Activated CD4-positive, alpha-beta T cell treated with anti-CD3 and anti-CD28 coated beads, Interleukin-2, amount 10 ng/mL, durations not matched to agents 24 days and 14 days (primary cell): ENCODE measurements at regions not wholly inside any gene's neighbourhood (a gene's known extent, or its start where the extent isn't known, plus 50 kb on each side); places are given as distances from the start of the nearest gene placed in this dataset.
"Not testable (repeated sequence)": the region's sequence is repeated elsewhere in the genome, so short reads cannot be mapped to it uniquely, and the experiment has no call there.

Source experiments
- DNase-seq: peaks from one replicate; pipeline ENCODE4 v3.0.0; 2022
- H3K27ac Mint-ChIP-seq: one replicate; pipeline ENCODE4 v1.8.0; 2022; ENCODE audit warnings: mild to moderate bottlenecking, mixed read lengths
- H3K27me3 Mint-ChIP-seq: one replicate; pipeline ENCODE4 v1.8.0; 2022; ENCODE audit warnings: mixed read lengths
- H3K36me3 Mint-ChIP-seq: one replicate; pipeline ENCODE4 v1.8.0; 2022; ENCODE audit warnings: low read depth, mild to moderate bottlenecking, mixed read lengths
- H3K4me1 Mint-ChIP-seq: one replicate; pipeline ENCODE4 v1.8.0; 2021; ENCODE audit warnings: mixed read lengths
- H3K4me3 Mint-ChIP-seq: one replicate; pipeline ENCODE4 v1.8.0; 2022; ENCODE audit warnings: mild to moderate bottlenecking, moderate library complexity, mixed read lengths
- H3K9me3 Mint-ChIP-seq: one replicate; pipeline ENCODE4 v1.8.0; 2021; ENCODE audit warnings: mixed read lengths
- intact Hi-C: fragments of 100-400 bp; cut with micrococcal nuclease; formaldehyde crosslinking; loops from one replicate; pipeline ENCODE4 v1.15.1; 2023

GRCh38 chr7:24428676-24429075 lies 144.6 kb upstream of the PALS2 start:
- Mint-ChIP-seq H3K27ac (no peak overlapping the region), H3K4me3 (no peak overlapping the region), H3K4me1 (no peaks in the 10 kb centered on the region), H3K27me3 (peaks cover 5% of the 10 kb centered on the region), H3K9me3 (peaks cover 9% of the 10 kb centered on the region), H3K36me3 (no peaks in the 10 kb centered on the region)
- DNase-seq = no peak
- intact Hi-C loops = no loop called here

GRCh38 chr7:24432677-24433076 lies 140.6 kb upstream of the PALS2 start:
- no peak overlapping the region for H3K4me3 Mint-ChIP-seq
- no peak overlapping the region for H3K27ac Mint-ChIP-seq
- no peaks in the 10 kb centered on the region for H3K36me3 Mint-ChIP-seq
- no peaks in the 10 kb centered on the region for H3K9me3 Mint-ChIP-seq
- intact Hi-C loops = no loop called here
- no peaks in the 10 kb centered on the region for H3K27me3 Mint-ChIP-seq
- no peaks in the 10 kb centered on the region for H3K4me1 Mint-ChIP-seq
- no peak for DNase-seq

DNA sequence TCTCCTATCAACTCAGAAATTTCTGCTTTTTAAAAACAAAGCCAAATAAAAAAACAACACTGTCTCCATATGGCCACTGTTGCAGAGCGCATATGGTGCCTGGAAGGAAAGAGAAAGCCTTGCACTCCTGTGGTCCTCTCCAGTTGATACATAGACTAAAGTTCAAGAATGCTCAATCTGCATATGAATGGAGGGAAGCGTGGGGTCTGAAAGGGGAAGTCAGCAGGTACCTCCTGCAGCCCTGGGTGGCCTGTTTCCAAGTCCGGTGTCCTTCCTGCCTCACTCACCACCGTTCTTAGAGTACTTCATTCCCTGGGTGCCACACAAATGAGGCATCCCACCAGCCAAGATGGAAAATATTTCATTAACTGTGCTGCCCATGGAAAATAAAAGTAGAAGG lies 138.3 kb upstream of the PALS2 start:
- H3K27me3 Mint-ChIP-seq = no peaks in the 10 kb centered on the region
- H3K27ac Mint-ChIP-seq = no peak overlapping the region
- DNase-seq = no peak
- no peaks in the 10 kb centered on the region for H3K9me3 Mint-ChIP-seq
- H3K4me1 Mint-ChIP-seq = no peaks in the 10 kb centered on the region
- no peaks in the 10 kb centered on the region for H3K36me3 Mint-ChIP-seq
- intact Hi-C loops = no loop called here
- no peak overlapping the region for H3K4me3 Mint-ChIP-seq

GRCh38 chr7:24436131-24436920 lies 136.9 kb upstream of the PALS2 start:
- no peaks in the 10 kb centered on the region for H3K27me3 Mint-ChIP-seq
- intact Hi-C loops = no loop called here
- H3K4me1 Mint-ChIP-seq = peaks cover 3% of the 10 kb centered on the region
- H3K36me3 Mint-ChIP-seq = no peaks in the 10 kb centered on the region
- H3K27ac Mint-ChIP-seq = no peak overlapping the region
- no peaks in the 10 kb centered on the region for H3K9me3 Mint-ChIP-seq
- H3K4me3 Mint-ChIP-seq = no peak overlapping the region
- no peak for DNase-seq

DNA sequence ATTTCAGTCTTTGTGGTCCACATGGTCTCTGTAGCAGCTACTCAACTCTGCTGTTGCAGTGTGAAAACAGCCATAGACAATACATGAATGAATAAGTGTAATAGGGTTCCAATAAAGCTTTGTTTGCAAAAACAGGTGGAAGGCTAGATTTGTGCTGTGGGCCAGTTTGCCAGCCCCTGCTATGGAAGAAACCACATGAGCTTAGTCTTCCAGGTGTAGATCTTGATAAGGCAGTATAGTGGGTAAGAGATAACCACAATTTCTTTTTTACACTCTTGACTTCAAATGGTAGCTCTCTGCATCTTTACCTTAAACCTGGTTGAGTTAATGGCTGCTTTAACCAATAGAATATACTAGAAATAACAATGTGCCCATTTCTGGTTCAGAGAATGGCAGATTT lies 135.0 kb upstream of the PALS2 start:
- Mint-ChIP-seq H3K4me1 (peaks cover 10% of the 10 kb centered on the region), H3K27ac (no peak overlapping the region), H3K36me3 (no peaks in the 10 kb centered on the region), H3K27me3 (no peaks in the 10 kb centered on the region), H3K9me3 (no peaks in the 10 kb centered on the region), H3K4me3 (no peak overlapping the region)
- intact Hi-C loops = no loop called here
- DNase-seq = no peak

- H3K27me3 Mint-ChIP-seq, H3K4me1 Mint-ChIP-seq, intact Hi-C loops, H3K4me3 Mint-ChIP-seq, H3K36me3 Mint-ChIP-seq, H3K9me3 Mint-ChIP-seq, H3K27ac Mint-ChIP-seq, DNase-seq: not testable (repeated sequence)
These were observed 134.1 kb upstream of the PALS2 start for GRCh38 chr7:24439104-24439503.

- peaks cover 10% of the 10 kb centered on the region for H3K4me1 Mint-ChIP-seq
- H3K27ac Mint-ChIP-seq = no peak overlapping the region
- no peaks in the 10 kb centered on the region for H3K36me3 Mint-ChIP-seq
- H3K4me3 Mint-ChIP-seq = peak overlapping the region; percentile 22
- peaks cover 2% of the 10 kb centered on the region for H3K27me3 Mint-ChIP-seq
- DNase-seq = no peak
- no peaks in the 10 kb centered on the region for H3K9me3 Mint-ChIP-seq
- intact Hi-C loops = no loop called here
These were observed 132.4 kb upstream of the PALS2 start for GRCh38 chr7:24440892-24441291.

DNA sequence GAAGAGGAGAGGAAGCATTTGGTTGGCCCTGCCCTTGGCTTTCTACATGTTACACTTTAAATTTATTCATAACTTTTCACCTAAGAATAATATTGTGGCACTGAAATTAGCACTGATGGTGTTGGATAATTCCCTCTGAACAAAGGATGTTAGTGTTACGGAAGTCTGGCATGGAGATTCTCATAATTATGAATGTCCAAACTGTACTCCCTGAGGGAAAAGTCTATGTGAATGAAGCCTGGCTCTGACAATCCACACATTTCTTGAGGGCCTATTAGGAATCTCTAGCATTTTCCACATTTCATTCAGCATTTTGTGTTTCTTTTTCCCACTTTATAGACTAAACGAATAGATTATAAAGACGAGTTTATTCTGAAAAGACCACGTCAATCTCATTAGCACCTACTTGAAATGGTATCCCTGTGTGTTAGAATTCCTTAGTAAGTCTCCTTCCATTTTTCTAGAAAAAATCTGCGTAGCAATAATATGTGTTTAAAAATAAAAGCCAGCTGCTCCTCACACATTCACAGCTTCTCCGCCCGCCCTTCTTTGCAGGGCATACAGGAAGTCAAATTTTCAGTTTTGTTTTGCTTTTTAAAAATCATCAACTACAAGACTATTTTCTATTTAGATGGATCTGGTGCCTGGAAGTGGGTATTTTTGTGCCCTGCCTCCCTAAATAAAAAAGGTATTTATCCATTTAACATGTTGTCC lies 131.8 kb upstream of the PALS2 start:
- no peak for DNase-seq
- intact Hi-C loops = no loop called here
- Mint-ChIP-seq H3K4me3 (peak overlapping the region; percentile 22), H3K4me1 (peaks cover 10% of the 10 kb centered on the region), H3K27me3 (peaks cover 2% of the 10 kb centered on the region), H3K36me3 (no peaks in the 10 kb centered on the region), H3K27ac (no peak overlapping the region), H3K9me3 (no peaks in the 10 kb centered on the region)

DNA sequence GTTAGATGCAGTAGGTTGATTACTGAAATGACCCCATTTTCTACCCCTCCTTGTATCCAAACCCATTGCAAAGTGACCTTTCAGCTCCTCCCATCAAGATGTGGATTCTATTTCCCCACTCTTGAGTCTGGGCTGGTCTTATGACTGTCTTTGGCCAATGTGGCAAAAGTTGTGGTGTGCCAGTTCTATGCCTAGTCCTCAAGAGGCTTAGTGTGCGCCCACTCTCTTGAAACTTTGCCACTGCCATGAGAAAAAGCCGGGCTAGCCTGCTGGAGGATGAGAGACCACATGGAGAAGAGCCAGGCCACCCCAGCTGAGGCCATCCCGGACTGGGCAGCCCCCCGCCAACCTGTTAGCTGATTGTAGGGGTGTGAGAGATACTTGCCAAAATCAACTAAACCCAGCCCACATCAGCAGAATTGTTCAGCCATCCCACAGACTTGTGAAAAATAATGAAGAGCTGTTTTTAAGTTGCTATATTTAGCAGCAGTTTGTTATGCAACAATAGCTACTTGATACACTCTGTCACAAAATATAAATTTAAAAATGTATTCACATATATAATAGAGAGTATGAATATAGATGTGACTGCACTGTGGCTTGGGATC lies 131.0 kb upstream of the PALS2 start:
- Mint-ChIP-seq H3K9me3 (no peaks in the 10 kb centered on the region), H3K4me3 (no peak overlapping the region), H3K4me1 (peaks cover 10% of the 10 kb centered on the region), H3K27ac (no peak overlapping the region), H3K27me3 (peaks cover 5% of the 10 kb centered on the region), H3K36me3 (no peaks in the 10 kb centered on the region)
- intact Hi-C loops = no loop called here
- DNase-seq = no peak

DNA sequence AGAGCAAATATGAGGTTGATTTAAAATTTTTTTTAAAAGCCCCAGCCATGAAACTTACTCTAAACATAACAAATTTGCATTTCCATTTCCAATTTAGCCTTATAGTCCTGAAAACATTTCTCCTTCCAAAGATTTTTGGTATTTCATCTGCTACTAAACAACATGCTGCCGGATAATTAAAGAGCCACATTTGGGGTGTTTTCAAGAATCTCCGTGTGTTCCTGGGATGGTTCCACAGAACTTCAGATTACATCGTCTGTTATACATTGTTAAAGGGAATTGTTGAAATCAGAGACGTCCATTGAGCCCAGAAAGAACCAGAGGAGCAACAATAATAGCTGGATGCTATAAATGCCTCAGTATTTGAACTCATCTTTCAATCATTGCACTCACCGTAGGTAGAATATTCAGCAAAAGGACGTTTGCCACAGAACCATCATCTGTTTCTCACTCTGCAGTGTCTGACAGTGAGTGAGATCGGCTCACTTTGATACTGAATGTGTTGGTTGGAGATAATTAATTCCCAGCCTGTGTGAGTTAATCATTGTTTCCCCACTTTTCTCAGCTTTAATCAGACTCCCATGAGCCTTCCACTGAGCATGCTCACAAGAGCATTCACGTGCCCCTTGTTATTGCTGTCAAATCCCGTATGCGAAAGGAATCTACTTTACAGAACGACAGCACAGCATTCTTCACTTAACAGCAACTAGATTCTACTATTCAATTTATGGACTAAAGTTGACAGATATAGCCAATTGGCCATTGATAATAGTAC lies 128.4 kb upstream of the PALS2 start:
- H3K4me3 Mint-ChIP-seq = no peak overlapping the region
- peaks cover 10% of the 10 kb centered on the region for H3K4me1 Mint-ChIP-seq
- DNase-seq = no peak
- no peak overlapping the region for H3K27ac Mint-ChIP-seq
- intact Hi-C loops = no loop called here
- H3K9me3 Mint-ChIP-seq = no peaks in the 10 kb centered on the region
- peaks cover 5% of the 10 kb centered on the region for H3K27me3 Mint-ChIP-seq
- H3K36me3 Mint-ChIP-seq = no peaks in the 10 kb centered on the region

- H3K27me3 Mint-ChIP-seq = peaks cover 5% of the 10 kb centered on the region
- DNase-seq = no peak
- no peak overlapping the region for H3K4me3 Mint-ChIP-seq
- H3K4me1 Mint-ChIP-seq = no peaks in the 10 kb centered on the region
- intact Hi-C loops = no loop called here
- H3K36me3 Mint-ChIP-seq = no peaks in the 10 kb centered on the region
- no peaks in the 10 kb centered on the region for H3K9me3 Mint-ChIP-seq
- H3K27ac Mint-ChIP-seq = no peak overlapping the region
These were observed 125.2 kb upstream of the PALS2 start for GRCh38 chr7:24448038-24448437.

DNA sequence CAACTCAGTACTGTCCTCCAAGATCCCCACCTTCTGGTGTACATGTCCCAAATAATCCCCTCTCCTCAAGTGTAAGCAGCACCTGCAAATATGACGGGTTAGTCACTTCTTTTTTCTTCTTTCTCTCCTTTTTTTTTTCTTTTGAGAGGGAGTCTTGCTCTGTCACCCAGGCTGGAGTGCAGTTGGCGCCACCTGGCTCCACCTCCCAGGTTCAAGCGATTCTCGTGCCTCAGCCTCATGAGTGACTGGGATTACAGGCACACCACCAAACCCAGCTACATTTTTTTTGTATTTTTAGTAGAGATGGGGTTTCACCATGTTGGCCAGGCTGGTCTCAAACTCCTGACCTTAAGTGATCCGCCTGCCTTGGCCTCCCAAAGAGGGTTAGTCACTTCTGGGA lies 123.8 kb upstream of the PALS2 start:
- intact Hi-C loops, H3K4me1 Mint-ChIP-seq, DNase-seq, H3K9me3 Mint-ChIP-seq, H3K27me3 Mint-ChIP-seq, H3K27ac Mint-ChIP-seq, H3K4me3 Mint-ChIP-seq, H3K36me3 Mint-ChIP-seq: not testable (repeated sequence)

- Mint-ChIP-seq H3K4me1 (no peaks in the 10 kb centered on the region), H3K36me3 (no peaks in the 10 kb centered on the region), H3K27me3 (peaks cover 19% of the 10 kb centered on the region), H3K27ac (no peak overlapping the region), H3K9me3 (no peaks in the 10 kb centered on the region), H3K4me3 (no peak overlapping the region)
- no peak for DNase-seq
- intact Hi-C loops = no loop called here
These were observed 117.3 kb upstream of the PALS2 start for GRCh38 chr7:24455813-24456525.
